ENCODE measurements at regions not wholly inside any gene's neighbourhood (a gene's known extent, or its start where the extent isn't known, plus 50 kb on each side); places are given as distances from the start of the nearest gene placed in this dataset.

GRCh38 chr20:17854307-17854903, 114.2 kb downstream of the SNX5 start:
- Histone ChIP-seq H3K36me3 (replicated peaks in 1 of 2; ENCODE audit: control insufficient read depth in 1 of 2, insufficient read depth in 2 of 2, low read length in 2 of 2) (no peaks in the 10 kb centered on the region), H3K27ac (ENCODE audit: extremely low read length, insufficient read depth, low read length) (peak overlapping the region; percentile 21), H3K4me2 (ENCODE audit: low read depth, low read length) (peak overlapping the region; percentile 73), H3K4me3 (replicated peaks in 1 of 3; ENCODE audit: insufficient read depth in 1 of 3, low read depth in 2 of 3, low read length in 3 of 3) (peak overlapping the region in 2 of 3 experiments; percentile 6 to 38; a peak in 2 of 6 replicates), H3K27me3 (ENCODE audit: control insufficient read depth in 1 of 2, insufficient read depth in 2 of 2, low read length in 2 of 2) (no peaks in the 10 kb centered on the region), H3K4me1 (ENCODE audit: insufficient read depth, low read length) (peaks cover 76% of the 10 kb centered on the region), H3K9me3 (ENCODE audit: low read length) (no peaks in the 10 kb centered on the region), H4K20me1 (ENCODE audit: insufficient read depth, low read length) (no peaks in the 10 kb centered on the region), H3K79me2 (ENCODE audit: insufficient read depth, low read length) (peaks cover 2% of the 10 kb centered on the region), H3K9ac (ENCODE audit: insufficient read depth, low read depth, low read length) (peak overlapping the region; percentile 52), H2AFZ (ENCODE audit: low read length) (peak overlapping the region; percentile 91)
- peak; percentile 58 for ATAC-seq
- DNase-seq (ENCODE audit: low spot score), result peak; percentile 82
- BruUV-seq (replicated peaks), result no TSS peak
- WGBS (ENCODE audit: low lambda C conversion rate), result 46% methylated on average over 4 of the region's 4 CpGs
- ChIA-PET CTCF (ENCODE audit: low intra/inter-chr PET ratio, low total read pairs) (no interaction called here), POLR2A (interaction anchor here (0.6 to 18.0 kb wide), 19 partner anchors 9 to 434 kb away, joined by 3 to 763 read pairs (median 4); partner anchors contain the start of genes RRBP1 and ZNF133)
- intact Hi-C loops (cut with micrococcal nuclease; ENCODE audit: unreplicated experiment) (no loop called here), in situ Hi-C loops (cut with HindIII; ENCODE audit: extremely low pct_ligation_motif_present, low pct_unique_long_range_greater_than_20kb) (no loop called here)
- FAIRE-seq, result peak; percentile 73
- TF ChIP-seq CBX5 (CRISPR knock-in tag; IDR thresholded peaks at IDR 0.05; ENCODE audit: borderline replicate concordance), result peak; percentile 51; the same call in 1 of the 2 replicates
- peak; percentile 75; the same call in 1 of the 2 replicates for TF ChIP-seq ZFX (CRISPR knock-in tag; IDR thresholded peaks at IDR 0.05; ENCODE audit: low read depth)
- TF ChIP-seq MNT (IDR thresholded peaks at IDR 0.05), result no peak
- no peak for TF ChIP-seq FUBP1 (CRISPR knock-in tag; IDR thresholded peaks at IDR 0.05; ENCODE audit: borderline replicate concordance)
- TF ChIP-seq GLMP (CRISPR knock-in tag; IDR thresholded peaks at IDR 0.05; ENCODE audit: borderline replicate concordance), result no peak
- TF ChIP-seq ZHX1 (CRISPR knock-in tag; IDR thresholded peaks at IDR 0.05; ENCODE audit: low read depth), result 0 out of 2 replicates have a peak, but pooled peaks have one; percentile 13
- TF ChIP-seq HOXD1 (CRISPR knock-in tag; IDR thresholded peaks at IDR 0.05), result peak; percentile 67; the same call in 1 of the 2 replicates
- no peak for TF ChIP-seq ZSCAN31 (CRISPR knock-in tag; IDR thresholded peaks at IDR 0.05; ENCODE audit: low read depth)
- TF ChIP-seq PHF5A (CRISPR knock-in tag; IDR thresholded peaks at IDR 0.05; ENCODE audit: low read depth, unreplicated experiment), result peak; percentile 74
- 0 out of 2 replicates have a peak, but pooled peaks have one; percentile 34 for TF ChIP-seq THRA (CRISPR knock-in tag; IDR thresholded peaks at IDR 0.05; ENCODE audit: borderline replicate concordance)
- TF ChIP-seq KLF9 (CRISPR knock-in tag; IDR thresholded peaks at IDR 0.05; ENCODE audit: low read depth), result no peak
- peak; percentile 50 for TF ChIP-seq PATZ1 (CRISPR knock-in tag; IDR thresholded peaks at IDR 0.05)

Data from HepG2 (cell line).